Mucosa of descending colon (tissue), 3 donors: ENCODE measurements at regions not wholly inside any gene's neighbourhood (a gene's known extent, or its start where the extent isn't known, plus 50 kb on each side); places are given as distances from the start of the nearest gene placed in this dataset.

ENCODE experiments used
- ATAC-seq: fragments of 200-7000 bp; cut with Tn5 transposase; one replicate; pipeline ENCODE4 v1.9.1; 2020; ENCODE audit warnings: mild to moderate bottlenecking, moderate library complexity
- DNase-seq, 3 donors: peaks; one replicate each; pipeline ENCODE4 v3.0.0-alpha.2; 2020
- H3K36me3 ChIP-seq: fragments of 200-600 bp; one replicate; pipeline ENCODE4 v1.8.0; 2021; ENCODE audit warnings: low read depth, mild to moderate bottlenecking
- H3K4me1 ChIP-seq: fragments of 200-600 bp; one replicate; pipeline ENCODE4 v1.8.0; 2021; ENCODE audit warnings: low read depth, mild to moderate bottlenecking
- H3K4me3 ChIP-seq: fragments of 200-600 bp; one replicate; pipeline ENCODE4 v1.8.0; 2021; ENCODE audit warnings: mild to moderate bottlenecking
- H3K9me3 ChIP-seq: fragments of 200-600 bp; one replicate; pipeline ENCODE4 v1.8.0; 2021; ENCODE audit warnings: mild to moderate bottlenecking
- intact Hi-C, 2 donors: fragments of 100-400 bp; cut with DNase I in 1 of 2; cut with micrococcal nuclease in 1 of 2; formaldehyde crosslinking; loops; one replicate each; pipeline versions ENCODE4 v1.11.0 to v1.11.1; 2022; cut with DNase I, micrococcal nuclease
- TF ChIP-seq, protein P1 (sequence below): fragments of 200-600 bp; IDR thresholded peaks from one replicate; pipeline ENCODE4 v1.8.0; 2022; ENCODE audit warnings: antibody characterized with exemption, mild to moderate bottlenecking
- donor health status: DM: no; HTN: no; CAD: no; lungs with moderate emphysema.
- donor health status: DM: no; HTN: no; CAD: no.
- donor health status: DM: no; HTN: yes; CAD: no.

DNA sequence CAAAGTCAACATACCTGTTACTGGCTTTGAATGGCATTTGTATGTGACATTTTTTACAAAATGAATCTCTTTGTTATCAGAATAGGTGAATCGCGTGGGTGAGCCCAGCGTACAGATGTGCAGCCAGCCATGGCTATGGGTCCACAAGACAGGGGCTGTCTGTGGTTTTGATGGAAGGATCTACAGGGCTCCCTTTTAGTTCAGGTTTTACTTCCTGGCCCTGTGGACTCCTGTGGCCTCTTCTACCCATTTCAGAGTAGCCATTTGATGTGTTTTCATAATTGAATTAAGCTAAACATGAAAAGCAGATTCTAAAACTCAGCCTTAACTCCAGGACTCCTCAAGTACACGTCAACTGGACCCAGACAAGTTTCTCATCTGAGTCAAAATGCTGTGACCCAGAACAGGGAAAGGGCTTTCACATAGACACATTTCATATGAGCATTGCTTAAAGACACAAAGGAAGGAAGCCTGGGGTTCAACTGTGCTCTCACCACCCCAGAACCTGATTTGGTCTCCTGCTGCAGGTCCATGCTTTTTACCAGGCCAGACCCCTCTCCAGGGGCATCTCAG lies 105.3 kb upstream of the NAA20 start:
- Histone ChIP-seq H3K4me1 (peaks cover 12% of the 10 kb centered on the region), H3K4me3 (no peak overlapping the region), H3K9me3 (no peaks in the 10 kb centered on the region), H3K36me3 (no peaks in the 10 kb centered on the region)
- ATAC-seq (no peak), DNase-seq (no peak)
- intact Hi-C loops = no loop called here
- TF ChIP-seq, protein P1, sequence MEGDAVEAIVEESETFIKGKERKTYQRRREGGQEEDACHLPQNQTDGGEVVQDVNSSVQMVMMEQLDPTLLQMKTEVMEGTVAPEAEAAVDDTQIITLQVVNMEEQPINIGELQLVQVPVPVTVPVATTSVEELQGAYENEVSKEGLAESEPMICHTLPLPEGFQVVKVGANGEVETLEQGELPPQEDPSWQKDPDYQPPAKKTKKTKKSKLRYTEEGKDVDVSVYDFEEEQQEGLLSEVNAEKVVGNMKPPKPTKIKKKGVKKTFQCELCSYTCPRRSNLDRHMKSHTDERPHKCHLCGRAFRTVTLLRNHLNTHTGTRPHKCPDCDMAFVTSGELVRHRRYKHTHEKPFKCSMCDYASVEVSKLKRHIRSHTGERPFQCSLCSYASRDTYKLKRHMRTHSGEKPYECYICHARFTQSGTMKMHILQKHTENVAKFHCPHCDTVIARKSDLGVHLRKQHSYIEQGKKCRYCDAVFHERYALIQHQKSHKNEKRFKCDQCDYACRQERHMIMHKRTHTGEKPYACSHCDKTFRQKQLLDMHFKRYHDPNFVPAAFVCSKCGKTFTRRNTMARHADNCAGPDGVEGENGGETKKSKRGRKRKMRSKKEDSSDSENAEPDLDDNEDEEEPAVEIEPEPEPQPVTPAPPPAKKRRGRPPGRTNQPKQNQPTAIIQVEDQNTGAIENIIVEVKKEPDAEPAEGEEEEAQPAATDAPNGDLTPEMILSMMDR = no peak

DNA sequence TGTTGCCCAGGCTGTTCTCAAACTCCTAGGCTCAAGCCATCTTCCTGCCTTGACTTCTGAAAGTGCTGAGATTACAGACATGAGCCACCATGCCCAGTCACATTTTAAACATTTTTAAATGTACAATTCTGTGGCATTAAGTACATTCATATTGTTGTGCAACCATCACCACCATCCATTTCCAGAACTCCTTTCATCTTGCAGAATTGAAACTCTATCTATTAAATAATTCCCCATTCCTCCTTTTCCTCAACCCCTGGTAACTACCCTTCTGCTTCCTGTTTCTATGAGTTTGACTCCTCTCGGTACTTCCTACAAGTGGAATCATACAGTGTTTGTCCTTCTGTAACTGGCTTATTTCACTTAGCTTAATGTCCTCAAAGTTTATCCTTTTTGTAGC lies 103.8 kb upstream of the NAA20 start:
- intact Hi-C loops = no loop called here
- TF ChIP-seq, protein P1 = no peak
- Histone ChIP-seq H3K4me1 (peaks cover 12% of the 10 kb centered on the region), H3K36me3 (no peaks in the 10 kb centered on the region), H3K4me3 (no peak overlapping the region), H3K9me3 (no peaks in the 10 kb centered on the region)
- no peak for ATAC-seq
- no peak for DNase-seq

DNA sequence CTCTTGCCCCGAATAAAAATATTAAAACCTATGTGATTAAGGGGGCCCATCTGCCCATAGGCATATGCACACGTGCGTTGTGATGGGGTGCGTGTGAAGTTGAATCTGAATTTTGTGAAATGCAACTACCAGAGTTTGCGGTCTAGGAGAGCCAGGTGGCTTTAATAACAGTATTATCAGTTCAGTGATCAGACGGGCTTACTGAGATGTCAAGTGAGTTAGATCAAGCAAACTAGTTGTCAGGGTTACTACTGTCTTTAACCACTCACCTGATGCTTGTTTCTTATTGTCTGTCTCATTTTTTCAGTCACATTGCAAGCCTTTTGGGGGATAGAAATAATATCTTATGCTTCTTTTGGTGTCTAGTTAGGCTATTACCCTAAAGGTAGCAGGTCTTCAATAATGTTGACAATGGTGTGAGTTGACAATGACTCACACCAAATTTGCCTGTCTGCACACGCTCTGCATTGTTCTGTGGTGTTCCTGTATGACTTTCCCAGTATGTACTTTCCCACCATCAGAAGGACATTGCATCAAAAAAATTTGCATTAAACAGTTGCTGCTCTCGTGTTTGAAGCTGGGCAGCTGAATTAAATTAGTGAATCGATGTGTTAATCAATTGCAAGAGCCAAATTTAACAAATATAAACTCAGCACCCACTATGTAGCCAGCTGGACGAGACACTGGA lies 103.1 kb upstream of the NAA20 start:
- ATAC-seq = peak; percentile 54
- Histone ChIP-seq H3K4me1 (peaks cover 12% of the 10 kb centered on the region), H3K9me3 (no peaks in the 10 kb centered on the region), H3K36me3 (no peaks in the 10 kb centered on the region), H3K4me3 (no peak overlapping the region)
- intact Hi-C loops = no loop called here
- DNase-seq = no peak
- TF ChIP-seq, protein P1 = no peak

GRCh38 chr20:19915111-19915798 lies 101.9 kb upstream of the NAA20 start:
- H3K4me3 ChIP-seq = no peak overlapping the region
- no peaks in the 10 kb centered on the region for H3K36me3 ChIP-seq
- peaks cover 9% of the 10 kb centered on the region for H3K4me1 ChIP-seq
- intact Hi-C loops = no loop called here
- DNase-seq (no peak), ATAC-seq (peak; percentile 3)
- no peaks in the 10 kb centered on the region for H3K9me3 ChIP-seq
- TF ChIP-seq, protein P1 = no peak

GRCh38 chr20:19916531-19917485 lies 100.4 kb upstream of the NAA20 start:
- no peak for ATAC-seq
- H3K4me1 ChIP-seq = no peaks in the 10 kb centered on the region
- TF ChIP-seq, protein P1 = no peak

More at GRCh38 chr20:19916531-19917485, 100.4 kb upstream of the NAA20 start:
- no peaks in the 10 kb centered on the region for H3K36me3 ChIP-seq
- H3K4me3 ChIP-seq = no peak overlapping the region
- H3K9me3 ChIP-seq = no peaks in the 10 kb centered on the region
- DNase-seq = no peak
- intact Hi-C loops = no loop called here
